HepG2 (cell line): ENCODE measurements at regions not wholly inside any gene's neighbourhood (a gene's known extent, or its start where the extent isn't known, plus 50 kb on each side); places are given as distances from the start of the nearest gene placed in this dataset.

Experiments
- CREM ChIP-seq, 2 experiments: sonication (generic) in 1 of 2; formaldehyde crosslinking in 1 of 2; IDR thresholded peaks; 2 replicates each; pipeline versions ENCODE4 v1.4.0 to v1.6.1; 2016 to 2020; ENCODE audit warnings: antibody characterized with exemption in 1 of 2, mild to moderate bottlenecking in 1 of 2, missing genetic modification reagents in 1 of 2
- NCOA5 ChIP-seq: sonication (generic); formaldehyde crosslinking; IDR thresholded peaks from 2 replicates; pipeline ENCODE4 v1.4.0; 2020; ENCODE audit warnings: missing genetic modification reagents
- REL ChIP-seq: sonication (generic); formaldehyde crosslinking; conservative IDR thresholded peaks from 2 replicates; pipeline ENCODE4 v1.8.0; 2022; ENCODE audit warnings: mild to moderate bottlenecking, missing genetic modification reagents, moderate library complexity
- SATB2 ChIP-seq: sonication (generic); formaldehyde crosslinking; IDR thresholded peaks from 2 replicates; pipeline ENCODE4 v1.5.0; 2020; ENCODE audit warnings: missing genetic modification reagents
- ZNF205 ChIP-seq: IDR thresholded peaks from 2 replicates; pipeline ENCODE4 v1.6.1; 2018; ENCODE audit warnings: missing biosample characterization, missing genetic modification reagents
- ZNF441 ChIP-seq: sonication (generic); formaldehyde crosslinking; IDR thresholded peaks from 2 replicates; pipeline ENCODE4 v1.7.0; 2021; ENCODE audit warnings: missing genetic modification reagents, borderline replicate concordance
- ZNF670 ChIP-seq: sonication (generic); formaldehyde crosslinking; IDR thresholded peaks from 2 replicates; pipeline ENCODE4 v1.8.0; 2022; ENCODE audit warnings: mild to moderate bottlenecking, missing genetic modification reagents, borderline replicate concordance
- ZNF777 ChIP-seq: sonication (generic); formaldehyde crosslinking; IDR thresholded peaks from 2 replicates; pipeline ENCODE4 v1.4.0; 2020; ENCODE audit warnings: missing genetic modification reagents
- ZNF780A ChIP-seq: sonication (generic); formaldehyde crosslinking; IDR thresholded peaks from 2 replicates; pipeline ENCODE4 v1.8.0; 2022; ENCODE audit warnings: mild to moderate bottlenecking, missing genetic modification reagents, moderate library complexity
- TF ChIP-seq, protein P1 (sequence below), 2 experiments: fragments of 450-650 bp in 1 of 2; sonication (generic) in 1 of 2; formaldehyde crosslinking in 1 of 2; IDR thresholded peaks; 2 replicates each; pipeline versions ENCODE4 v1.6.1 to v1.8.0; 2016 to 2022; ENCODE audit warnings: antibody characterized with exemption in 1 of 2, mild to moderate bottlenecking in 1 of 2, missing genetic modification reagents in 1 of 2
- TF ChIP-seq, protein P2 (sequence below): sonication (generic); formaldehyde crosslinking; IDR thresholded peaks from 2 replicates; pipeline ENCODE4 v1.4.0; 2020; ENCODE audit warnings: mild to moderate bottlenecking, missing genetic modification reagents, borderline replicate concordance

DNA sequence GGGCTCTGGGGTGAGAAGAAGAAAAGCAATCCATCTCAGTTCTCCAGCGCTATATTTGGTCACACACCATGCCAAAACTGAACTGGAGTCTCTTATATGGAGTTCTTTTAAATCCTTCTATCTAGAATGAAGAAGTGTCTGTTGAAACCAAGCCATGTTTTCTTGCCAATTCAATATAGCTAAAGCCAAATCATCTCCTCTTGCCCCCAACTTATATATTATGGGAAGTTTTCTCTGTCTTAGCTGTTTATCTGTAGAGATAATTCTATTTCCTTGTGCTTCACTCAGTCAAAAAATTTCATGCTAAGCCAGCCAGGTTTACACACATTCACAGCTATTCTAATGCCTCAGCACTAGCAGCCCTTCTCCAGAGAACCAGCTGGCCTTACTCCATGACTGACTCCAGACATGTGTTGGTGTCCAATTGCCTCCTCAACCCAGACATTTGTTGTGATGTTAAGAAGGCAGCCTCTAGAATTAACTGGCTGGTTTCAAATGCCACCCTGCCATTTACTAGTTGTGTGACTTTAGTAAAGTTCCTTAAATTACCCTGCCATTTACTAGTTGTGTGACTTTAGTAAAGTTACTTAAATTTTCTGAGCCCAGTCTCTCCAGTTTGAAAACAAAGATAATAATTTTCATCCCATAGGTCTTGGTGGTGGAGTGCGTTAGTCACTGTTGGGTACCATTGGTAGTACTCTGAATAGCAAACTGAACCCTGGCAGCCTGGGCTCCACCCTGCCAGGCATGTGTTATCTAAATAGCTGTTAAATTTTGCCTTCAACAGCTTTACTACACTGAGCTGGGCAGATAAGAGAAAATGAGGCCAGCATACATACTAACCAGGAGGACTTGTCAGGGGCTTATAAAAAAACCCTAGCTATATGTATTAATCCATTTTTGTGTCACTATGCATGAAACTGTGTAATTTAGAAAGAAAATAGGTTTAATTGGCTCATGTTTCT lies 525.1 kb downstream of the LMO7 start (continued):
- TF ChIP-seq, protein P1, sequence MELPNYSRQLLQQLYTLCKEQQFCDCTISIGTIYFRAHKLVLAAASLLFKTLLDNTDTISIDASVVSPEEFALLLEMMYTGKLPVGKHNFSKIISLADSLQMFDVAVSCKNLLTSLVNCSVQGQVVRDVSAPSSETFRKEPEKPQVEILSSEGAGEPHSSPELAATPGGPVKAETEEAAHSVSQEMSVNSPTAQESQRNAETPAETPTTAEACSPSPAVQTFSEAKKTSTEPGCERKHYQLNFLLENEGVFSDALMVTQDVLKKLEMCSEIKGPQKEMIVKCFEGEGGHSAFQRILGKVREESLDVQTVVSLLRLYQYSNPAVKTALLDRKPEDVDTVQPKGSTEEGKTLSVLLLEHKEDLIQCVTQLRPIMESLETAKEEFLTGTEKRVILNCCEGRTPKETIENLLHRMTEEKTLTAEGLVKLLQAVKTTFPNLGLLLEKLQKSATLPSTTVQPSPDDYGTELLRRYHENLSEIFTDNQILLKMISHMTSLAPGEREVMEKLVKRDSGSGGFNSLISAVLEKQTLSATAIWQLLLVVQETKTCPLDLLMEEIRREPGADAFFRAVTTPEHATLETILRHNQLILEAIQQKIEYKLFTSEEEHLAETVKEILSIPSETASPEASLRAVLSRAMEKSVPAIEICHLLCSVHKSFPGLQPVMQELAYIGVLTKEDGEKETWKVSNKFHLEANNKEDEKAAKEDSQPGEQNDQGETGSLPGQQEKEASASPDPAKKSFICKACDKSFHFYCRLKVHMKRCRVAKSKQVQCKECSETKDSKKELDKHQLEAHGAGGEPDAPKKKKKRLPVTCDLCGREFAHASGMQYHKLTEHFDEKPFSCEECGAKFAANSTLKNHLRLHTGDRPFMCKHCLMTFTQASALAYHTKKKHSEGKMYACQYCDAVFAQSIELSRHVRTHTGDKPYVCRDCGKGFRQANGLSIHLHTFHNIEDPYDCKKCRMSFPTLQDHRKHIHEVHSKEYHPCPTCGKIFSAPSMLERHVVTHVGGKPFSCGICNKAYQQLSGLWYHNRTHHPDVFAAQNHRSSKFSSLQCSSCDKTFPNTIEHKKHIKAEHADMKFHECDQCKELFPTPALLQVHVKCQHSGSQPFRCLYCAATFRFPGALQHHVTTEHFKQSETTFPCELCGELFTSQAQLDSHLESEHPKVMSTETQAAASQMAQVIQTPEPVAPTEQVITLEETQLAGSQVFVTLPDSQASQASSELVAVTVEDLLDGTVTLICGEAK (IDR thresholded peaks at IDR 0.05), result no peak
- TF ChIP-seq, protein P1 (CRISPR knock-in tag; IDR thresholded peaks at IDR 0.05), result no peak
- TF ChIP-seq SATB2 (CRISPR knock-in tag) (no peak), ZNF780A (no peak), ZNF777 (CRISPR knock-in tag) (no peak), CREM (IDR thresholded peaks at IDR 0.05) (no peak), CREM (CRISPR knock-in tag; IDR thresholded peaks at IDR 0.05) (no peak), ZNF441 (no peak), ZNF670 (CRISPR knock-in tag) (no peak), ZNF205 (CRISPR knock-in tag) (no peak), REL (CRISPR knock-in tag) (no peak), NCOA5 (CRISPR knock-in tag) (no peak)
- TF ChIP-seq, protein P2, sequence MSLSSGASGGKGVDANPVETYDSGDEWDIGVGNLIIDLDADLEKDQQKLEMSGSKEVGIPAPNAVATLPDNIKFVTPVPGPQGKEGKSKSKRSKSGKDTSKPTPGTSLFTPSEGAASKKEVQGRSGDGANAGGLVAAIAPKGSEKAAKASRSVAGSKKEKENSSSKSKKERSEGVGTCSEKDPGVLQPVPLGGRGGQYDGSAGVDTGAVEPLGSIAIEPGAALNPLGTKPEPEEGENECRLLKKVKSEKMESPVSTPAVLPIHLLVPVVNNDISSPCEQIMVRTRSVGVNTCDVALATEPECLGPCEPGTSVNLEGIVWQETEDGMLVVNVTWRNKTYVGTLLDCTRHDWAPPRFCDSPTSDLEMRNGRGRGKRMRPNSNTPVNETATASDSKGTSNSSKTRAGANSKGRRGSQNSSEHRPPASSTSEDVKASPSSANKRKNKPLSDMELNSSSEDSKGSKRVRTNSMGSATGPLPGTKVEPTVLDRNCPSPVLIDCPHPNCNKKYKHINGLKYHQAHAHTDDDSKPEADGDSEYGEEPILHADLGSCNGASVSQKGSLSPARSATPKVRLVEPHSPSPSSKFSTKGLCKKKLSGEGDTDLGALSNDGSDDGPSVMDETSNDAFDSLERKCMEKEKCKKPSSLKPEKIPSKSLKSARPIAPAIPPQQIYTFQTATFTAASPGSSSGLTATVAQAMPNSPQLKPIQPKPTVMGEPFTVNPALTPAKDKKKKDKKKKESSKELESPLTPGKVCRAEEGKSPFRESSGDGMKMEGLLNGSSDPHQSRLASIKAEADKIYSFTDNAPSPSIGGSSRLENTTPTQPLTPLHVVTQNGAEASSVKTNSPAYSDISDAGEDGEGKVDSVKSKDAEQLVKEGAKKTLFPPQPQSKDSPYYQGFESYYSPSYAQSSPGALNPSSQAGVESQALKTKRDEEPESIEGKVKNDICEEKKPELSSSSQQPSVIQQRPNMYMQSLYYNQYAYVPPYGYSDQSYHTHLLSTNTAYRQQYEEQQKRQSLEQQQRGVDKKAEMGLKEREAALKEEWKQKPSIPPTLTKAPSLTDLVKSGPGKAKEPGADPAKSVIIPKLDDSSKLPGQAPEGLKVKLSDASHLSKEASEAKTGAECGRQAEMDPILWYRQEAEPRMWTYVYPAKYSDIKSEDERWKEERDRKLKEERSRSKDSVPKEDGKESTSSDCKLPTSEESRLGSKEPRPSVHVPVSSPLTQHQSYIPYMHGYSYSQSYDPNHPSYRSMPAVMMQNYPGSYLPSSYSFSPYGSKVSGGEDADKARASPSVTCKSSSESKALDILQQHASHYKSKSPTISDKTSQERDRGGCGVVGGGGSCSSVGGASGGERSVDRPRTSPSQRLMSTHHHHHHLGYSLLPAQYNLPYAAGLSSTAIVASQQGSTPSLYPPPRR, result no peak
